VCaP (cell line): ENCODE measurements at regions not wholly inside any gene's neighbourhood (a gene's known extent, or its start where the extent isn't known, plus 50 kb on each side); places are given as distances from the start of the nearest gene placed in this dataset.
"Not testable (repeated sequence)": the region's sequence is repeated elsewhere in the genome, so short reads cannot be mapped to it uniquely, and the experiment has no call there.

Experiments used
- H3K27ac ChIP-seq: fragments of 450-650 bp; 2 replicates; pipeline ENCODE4 v1.5.1; 2017
- CTCF ChIP-seq: fragments of 450-650 bp; conservative IDR thresholded peaks from 2 replicates; pipeline ENCODE4 v1.5.1; 2017; ENCODE audit warnings: mild to moderate bottlenecking, moderate library complexity

GRCh38 chr13:67934617-67935330 lies 704.6 kb upstream of the PCDH9 start:
- TF ChIP-seq CTCF: no peak
- H3K27ac ChIP-seq: no peak overlapping the region

- TF ChIP-seq CTCF: no peak
- H3K27ac ChIP-seq: no peak overlapping the region
Measured at GRCh38 chr13:67932991-67933390, 702.9 kb upstream of the PCDH9 start.

- H3K27ac ChIP-seq: no peak overlapping the region
- TF ChIP-seq CTCF: no peak
Measured at GRCh38 chr13:67917291-67917987, 687.3 kb upstream of the PCDH9 start.

- H3K27ac ChIP-seq: no peak overlapping the region
- no peak for TF ChIP-seq CTCF
Measured at GRCh38 chr13:67916650-67917049, 686.5 kb upstream of the PCDH9 start.

- TF ChIP-seq CTCF: no peak
- H3K27ac ChIP-seq: no peak overlapping the region
Measured at GRCh38 chr13:67914535-67914934, 684.4 kb upstream of the PCDH9 start.

- H3K27ac ChIP-seq: not testable (repeated sequence)
Measured at GRCh38 chr13:67902960-67903359, 672.8 kb upstream of the PCDH9 start.

GRCh38 chr13:67880916-67881315 lies 650.8 kb upstream of the PCDH9 start:
- TF ChIP-seq CTCF: no peak

GRCh38 chr13:67878376-67878775 lies 648.2 kb upstream of the PCDH9 start:
- H3K27ac ChIP-seq: no peak overlapping the region
- TF ChIP-seq CTCF: no peak

More at GRCh38 chr13:67880916-67881315, 650.8 kb upstream of the PCDH9 start:
- H3K27ac ChIP-seq: no peak overlapping the region
